GM23338 (cell line): ENCODE measurements at regions not wholly inside any gene's neighbourhood (a gene's known extent, or its start where the extent isn't known, plus 50 kb on each side); places are given as distances from the start of the nearest gene placed in this dataset.

ENCODE experiments used
- CREB1 ChIP-seq: fragments of 250-450 bp; sonication (Bioruptor Pico); IDR thresholded peaks from 2 replicates; pipeline ENCODE4 v1.5.0; 2020; ENCODE audit warnings: low read depth, mild to moderate bottlenecking, moderate library complexity
- CTCF ChIP-seq, 2 experiments: fragments of 200-600 bp in 1 of 2; sonication (generic) in 1 of 2; conservative IDR thresholded peaks; 2 replicates each; pipeline versions ENCODE4 v1.5.1 to v1.6.1; 2016 to 2017; ENCODE audit warnings: antibody characterized with exemption in 2 of 2, low read depth in 2 of 2, mild to moderate bottlenecking in 2 of 2, moderate library complexity in 1 of 2
- ETS1 ChIP-seq: IDR thresholded peaks from 2 replicates; pipeline ENCODE4 v1.6.1; 2016; ENCODE audit warnings: antibody characterized with exemption
- EZH2 ChIP-seq: fragments of 200-600 bp; sonication (generic); IDR thresholded peaks from one replicate; pipeline ENCODE4 v1.8.0; 2017; ENCODE audit warnings: antibody characterized with exemption, mild to moderate bottlenecking, low read depth; ENCODE audit not compliant: unreplicated experiment
- EZH2phosphoT487 ChIP-seq: fragments of 200-600 bp; sonication (generic); IDR thresholded peaks from one replicate; pipeline ENCODE4 v1.8.1; 2018; ENCODE audit warnings: antibody characterized with exemption; ENCODE audit not compliant: unreplicated experiment
- JUNB ChIP-seq: IDR thresholded peaks from one replicate; pipeline ENCODE4 v1.6.1; 2016; ENCODE audit warnings: antibody characterized with exemption; ENCODE audit not compliant: unreplicated experiment
- POLR2AphosphoS5 ChIP-seq: IDR thresholded peaks from 2 replicates; pipeline ENCODE4 v1.6.1; 2016; ENCODE audit warnings: antibody characterized with exemption, low read depth
- ZNF331 ChIP-seq: fragments of 250-450 bp; sonication (Bioruptor Pico); IDR thresholded peaks from 2 replicates; pipeline ENCODE4 v1.5.0; 2020; ENCODE audit warnings: low read depth, mild to moderate bottlenecking, moderate library complexity
- ZNF462 ChIP-seq: fragments of 250-450 bp; sonication (Bioruptor Pico); IDR thresholded peaks from 2 replicates; pipeline ENCODE4 v1.5.0; 2020; ENCODE audit warnings: mild to moderate bottlenecking, moderate library complexity
- TF ChIP-seq, protein P1 (sequence below): IDR thresholded peaks from one replicate; pipeline ENCODE4 v1.6.1; 2018; ENCODE audit warnings: antibody characterized with exemption; ENCODE audit not compliant: unreplicated experiment

DNA sequence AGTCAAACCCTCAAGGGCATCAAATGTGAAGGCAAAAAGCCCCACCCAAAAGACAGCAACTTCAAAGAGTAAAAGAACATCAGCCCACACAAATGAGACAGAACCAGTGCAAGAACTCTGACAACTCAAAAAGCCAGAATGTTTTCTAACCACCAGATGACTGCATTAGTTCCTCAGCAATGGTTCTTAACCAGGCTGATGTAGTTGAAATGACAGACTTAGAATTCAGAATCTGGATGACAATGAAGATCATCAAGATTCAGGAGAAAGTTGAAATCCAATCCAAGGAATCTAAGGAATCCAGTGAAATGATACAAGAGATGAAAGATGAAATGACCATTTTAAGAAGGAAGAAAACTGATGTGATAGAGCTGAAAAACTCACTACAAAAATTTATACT lies 339.7 kb downstream of the KIF4B start:
- TF ChIP-seq EZH2 (no peak), CTCF (conservative IDR thresholded peaks at IDR 0.05; ENCODE audit: low read depth in 2 of 2) (no peak), EZH2phosphoT487 (no peak), POLR2AphosphoS5 (no peak), ETS1 (no peak), ZNF331 (CRISPR knock-in tag) (no peak), JUNB (no peak), CREB1 (CRISPR knock-in tag) (no peak), ZNF462 (CRISPR knock-in tag) (no peak)
- TF ChIP-seq, protein P1, sequence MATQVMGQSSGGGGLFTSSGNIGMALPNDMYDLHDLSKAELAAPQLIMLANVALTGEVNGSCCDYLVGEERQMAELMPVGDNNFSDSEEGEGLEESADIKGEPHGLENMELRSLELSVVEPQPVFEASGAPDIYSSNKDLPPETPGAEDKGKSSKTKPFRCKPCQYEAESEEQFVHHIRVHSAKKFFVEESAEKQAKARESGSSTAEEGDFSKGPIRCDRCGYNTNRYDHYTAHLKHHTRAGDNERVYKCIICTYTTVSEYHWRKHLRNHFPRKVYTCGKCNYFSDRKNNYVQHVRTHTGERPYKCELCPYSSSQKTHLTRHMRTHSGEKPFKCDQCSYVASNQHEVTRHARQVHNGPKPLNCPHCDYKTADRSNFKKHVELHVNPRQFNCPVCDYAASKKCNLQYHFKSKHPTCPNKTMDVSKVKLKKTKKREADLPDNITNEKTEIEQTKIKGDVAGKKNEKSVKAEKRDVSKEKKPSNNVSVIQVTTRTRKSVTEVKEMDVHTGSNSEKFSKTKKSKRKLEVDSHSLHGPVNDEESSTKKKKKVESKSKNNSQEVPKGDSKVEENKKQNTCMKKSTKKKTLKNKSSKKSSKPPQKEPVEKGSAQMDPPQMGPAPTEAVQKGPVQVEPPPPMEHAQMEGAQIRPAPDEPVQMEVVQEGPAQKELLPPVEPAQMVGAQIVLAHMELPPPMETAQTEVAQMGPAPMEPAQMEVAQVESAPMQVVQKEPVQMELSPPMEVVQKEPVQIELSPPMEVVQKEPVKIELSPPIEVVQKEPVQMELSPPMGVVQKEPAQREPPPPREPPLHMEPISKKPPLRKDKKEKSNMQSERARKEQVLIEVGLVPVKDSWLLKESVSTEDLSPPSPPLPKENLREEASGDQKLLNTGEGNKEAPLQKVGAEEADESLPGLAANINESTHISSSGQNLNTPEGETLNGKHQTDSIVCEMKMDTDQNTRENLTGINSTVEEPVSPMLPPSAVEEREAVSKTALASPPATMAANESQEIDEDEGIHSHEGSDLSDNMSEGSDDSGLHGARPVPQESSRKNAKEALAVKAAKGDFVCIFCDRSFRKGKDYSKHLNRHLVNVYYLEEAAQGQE: no peak
